KMS-11 (cell line): ENCODE measurements at regions not wholly inside any gene's neighbourhood (a gene's known extent, or its start where the extent isn't known, plus 50 kb on each side); places are given as distances from the start of the nearest gene placed in this dataset.

Experiments used
- H2AFZ ChIP-seq: fragments of 200-600 bp; sonication (generic); 2 replicates; pipeline ENCODE4 v1.6.1; 2016; ENCODE audit warnings: antibody characterized with exemption, mixed run types, low read depth
- H3K27ac ChIP-seq: fragments of 200-600 bp; sonication (generic); 2 replicates; pipeline ENCODE4 v1.6.1; 2016; ENCODE audit warnings: mild to moderate bottlenecking, mixed run types
- H3K27me3 ChIP-seq: fragments of 200-600 bp; sonication (generic); 2 replicates; pipeline ENCODE4 v1.6.1; 2017; ENCODE audit warnings: mild to moderate bottlenecking, low read depth, mixed run types, moderate library complexity; ENCODE audit not compliant: insufficient read depth
- H3K36me3 ChIP-seq: fragments of 200-600 bp; sonication (generic); 2 replicates; pipeline ENCODE4 v1.6.1; 2017; ENCODE audit warnings: mild to moderate bottlenecking, mixed run types; ENCODE audit not compliant: insufficient read depth
- H3K4me1 ChIP-seq: fragments of 200-600 bp; sonication (generic); 2 replicates; pipeline ENCODE4 v1.6.1; 2016; ENCODE audit warnings: mild to moderate bottlenecking, low read depth, mixed run types; ENCODE audit not compliant: poor library complexity, severe bottlenecking
- H3K4me2 ChIP-seq: fragments of 200-600 bp; sonication (generic); 2 replicates; pipeline ENCODE4 v1.7.0; 2016; ENCODE audit warnings: mild to moderate bottlenecking, mixed run types
- H3K4me3 ChIP-seq: fragments of 200-600 bp; sonication (generic); IDR thresholded peaks from 2 replicates; pipeline ENCODE4 v1.6.1; 2017; ENCODE audit warnings: low read depth, low read length, mixed read lengths; ENCODE audit not compliant: insufficient read depth
- H3K79me2 ChIP-seq: fragments of 200-600 bp; sonication (generic); 2 replicates; pipeline ENCODE4 v1.6.1; 2016; ENCODE audit warnings: low read depth, mixed run types; ENCODE audit not compliant: insufficient read depth
- H3K9ac ChIP-seq: fragments of 200-600 bp; sonication (generic); 2 replicates; pipeline ENCODE4 v1.6.1; 2016; ENCODE audit warnings: mild to moderate bottlenecking, mixed run types
- H4K20me1 ChIP-seq: fragments of 200-600 bp; sonication (generic); 2 replicates; pipeline ENCODE4 v1.6.1; 2016; ENCODE audit warnings: mild to moderate bottlenecking, mixed run types; ENCODE audit not compliant: insufficient read depth
- TF ChIP-seq, protein P1 (sequence below): fragments of 200-600 bp; sonication (generic); conservative IDR thresholded peaks from 2 replicates; pipeline ENCODE4 v1.6.1; 2017; ENCODE audit warnings: low read depth, mild to moderate bottlenecking, antibody characterized with exemption, low read length, moderate library complexity, mixed read lengths

DNA sequence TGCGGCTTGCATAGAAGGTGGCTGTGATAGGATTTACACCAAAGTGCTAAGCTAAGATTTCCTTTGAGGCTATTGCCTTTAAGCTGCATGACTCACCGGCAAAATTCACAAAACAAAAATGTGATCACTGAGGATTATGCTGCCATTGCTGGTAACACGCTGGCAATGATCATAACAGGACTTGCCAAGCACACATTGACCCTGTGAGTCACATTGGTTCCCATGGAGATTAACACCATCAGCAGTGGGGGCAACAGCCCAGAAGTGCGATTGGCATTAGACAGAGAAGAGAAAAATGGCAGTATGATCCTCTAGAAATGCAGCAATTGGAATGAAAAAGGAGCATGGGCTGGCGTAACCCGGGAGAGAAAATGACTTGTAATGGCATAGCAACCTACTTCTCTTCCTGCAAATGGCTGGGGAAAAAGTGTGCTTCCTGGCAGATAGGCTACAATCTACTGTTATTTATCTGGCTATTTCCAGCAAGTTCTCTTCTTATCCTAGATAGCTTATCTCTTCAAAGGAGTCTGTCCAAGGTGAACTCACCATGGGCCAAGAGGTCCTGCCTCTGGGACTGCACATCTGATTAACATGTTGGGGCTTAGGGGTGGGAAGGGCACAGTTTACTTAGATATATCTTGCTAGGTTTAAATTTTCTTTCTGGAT lies 314.2 kb upstream of the IGFBP7 start:
- Histone ChIP-seq H3K79me2 (no peaks in the 10 kb centered on the region), H2AFZ (no peak overlapping the region), H3K4me2 (no peak overlapping the region), H3K9ac (no peak overlapping the region), H3K4me1 (no peaks in the 10 kb centered on the region), H3K27ac (no peak overlapping the region), H3K27me3 (no peaks in the 10 kb centered on the region), H3K4me3 (no peak overlapping the region), H4K20me1 (no peaks in the 10 kb centered on the region), H3K36me3 (no peaks in the 10 kb centered on the region)
- TF ChIP-seq, protein P1, sequence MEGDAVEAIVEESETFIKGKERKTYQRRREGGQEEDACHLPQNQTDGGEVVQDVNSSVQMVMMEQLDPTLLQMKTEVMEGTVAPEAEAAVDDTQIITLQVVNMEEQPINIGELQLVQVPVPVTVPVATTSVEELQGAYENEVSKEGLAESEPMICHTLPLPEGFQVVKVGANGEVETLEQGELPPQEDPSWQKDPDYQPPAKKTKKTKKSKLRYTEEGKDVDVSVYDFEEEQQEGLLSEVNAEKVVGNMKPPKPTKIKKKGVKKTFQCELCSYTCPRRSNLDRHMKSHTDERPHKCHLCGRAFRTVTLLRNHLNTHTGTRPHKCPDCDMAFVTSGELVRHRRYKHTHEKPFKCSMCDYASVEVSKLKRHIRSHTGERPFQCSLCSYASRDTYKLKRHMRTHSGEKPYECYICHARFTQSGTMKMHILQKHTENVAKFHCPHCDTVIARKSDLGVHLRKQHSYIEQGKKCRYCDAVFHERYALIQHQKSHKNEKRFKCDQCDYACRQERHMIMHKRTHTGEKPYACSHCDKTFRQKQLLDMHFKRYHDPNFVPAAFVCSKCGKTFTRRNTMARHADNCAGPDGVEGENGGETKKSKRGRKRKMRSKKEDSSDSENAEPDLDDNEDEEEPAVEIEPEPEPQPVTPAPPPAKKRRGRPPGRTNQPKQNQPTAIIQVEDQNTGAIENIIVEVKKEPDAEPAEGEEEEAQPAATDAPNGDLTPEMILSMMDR, result no peak

DNA sequence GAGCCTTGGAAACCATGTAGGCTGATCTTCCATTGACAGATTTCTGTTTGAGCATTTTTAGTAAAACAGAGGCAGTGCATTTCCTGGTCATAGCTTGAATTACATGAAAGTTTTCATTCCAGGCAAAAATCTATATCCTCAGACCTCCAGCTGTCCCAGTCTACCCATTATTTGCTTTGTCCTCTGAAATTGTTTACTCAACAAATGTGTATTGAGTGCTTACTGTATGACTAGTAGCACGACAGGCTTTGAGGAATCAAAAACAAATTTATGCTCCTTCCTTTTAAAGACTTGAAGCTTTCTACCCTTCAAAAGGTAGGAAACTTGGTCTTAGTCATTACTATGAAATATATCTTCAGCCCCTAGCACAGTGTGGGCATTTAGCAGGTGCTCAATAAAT lies 307.9 kb upstream of the IGFBP7 start:
- Histone ChIP-seq H3K9ac (no peak overlapping the region), H3K79me2 (no peaks in the 10 kb centered on the region), H3K36me3 (no peaks in the 10 kb centered on the region), H3K27ac (no peak overlapping the region), H2AFZ (no peak overlapping the region), H4K20me1 (no peaks in the 10 kb centered on the region), H3K4me1 (no peaks in the 10 kb centered on the region), H3K4me2 (no peak overlapping the region), H3K27me3 (no peaks in the 10 kb centered on the region), H3K4me3 (no peak overlapping the region)
- TF ChIP-seq, protein P1, result no peak

DNA sequence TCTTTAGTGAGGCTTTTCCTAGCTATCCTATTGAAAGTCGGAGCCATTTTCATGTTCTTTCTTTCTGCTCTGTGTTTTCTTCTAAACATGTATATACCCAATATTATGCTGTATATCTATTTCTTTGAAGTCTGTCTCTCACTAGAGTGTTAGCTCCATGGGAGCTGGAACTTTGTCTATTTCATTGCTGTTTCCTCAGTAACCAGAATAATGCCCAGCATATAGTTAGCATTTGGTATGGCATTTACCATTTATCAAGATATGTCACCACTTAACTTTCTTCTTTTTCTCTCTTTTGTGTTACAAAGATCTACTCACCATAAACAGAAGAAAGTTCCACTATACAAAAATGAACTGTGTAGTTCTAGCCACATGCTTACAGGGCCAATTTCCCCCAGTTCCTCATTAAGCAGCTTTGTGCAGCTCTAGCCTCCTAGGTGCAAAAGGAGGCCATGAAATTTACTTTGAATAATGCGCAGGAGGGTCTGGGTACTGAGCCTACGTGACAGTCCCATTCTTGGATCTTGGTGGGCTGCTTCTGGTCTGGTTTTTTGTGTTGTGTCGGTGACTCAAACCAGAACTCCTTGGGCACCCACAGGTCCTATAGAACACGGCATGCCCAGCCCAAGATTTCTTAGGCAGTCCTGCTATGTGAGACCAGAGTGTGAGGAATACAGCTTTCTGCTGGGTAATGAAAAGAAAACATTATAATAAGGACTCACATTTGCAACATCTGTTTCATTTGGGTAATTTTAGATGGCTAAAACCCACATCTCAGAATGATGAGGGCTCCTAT lies 302.3 kb upstream of the IGFBP7 start:
- H3K27ac ChIP-seq, result no peak overlapping the region
- no peak overlapping the region for H2AFZ ChIP-seq
- H3K4me2 ChIP-seq, result no peak overlapping the region
- H3K27me3 ChIP-seq, result no peaks in the 10 kb centered on the region
- H3K9ac ChIP-seq, result no peak overlapping the region
- H3K4me3 ChIP-seq, result no peak overlapping the region
- H3K36me3 ChIP-seq, result no peaks in the 10 kb centered on the region
- no peaks in the 10 kb centered on the region for H3K4me1 ChIP-seq
- TF ChIP-seq, protein P1, result no peak
- H3K79me2 ChIP-seq, result no peaks in the 10 kb centered on the region
- H4K20me1 ChIP-seq, result no peaks in the 10 kb centered on the region

DNA sequence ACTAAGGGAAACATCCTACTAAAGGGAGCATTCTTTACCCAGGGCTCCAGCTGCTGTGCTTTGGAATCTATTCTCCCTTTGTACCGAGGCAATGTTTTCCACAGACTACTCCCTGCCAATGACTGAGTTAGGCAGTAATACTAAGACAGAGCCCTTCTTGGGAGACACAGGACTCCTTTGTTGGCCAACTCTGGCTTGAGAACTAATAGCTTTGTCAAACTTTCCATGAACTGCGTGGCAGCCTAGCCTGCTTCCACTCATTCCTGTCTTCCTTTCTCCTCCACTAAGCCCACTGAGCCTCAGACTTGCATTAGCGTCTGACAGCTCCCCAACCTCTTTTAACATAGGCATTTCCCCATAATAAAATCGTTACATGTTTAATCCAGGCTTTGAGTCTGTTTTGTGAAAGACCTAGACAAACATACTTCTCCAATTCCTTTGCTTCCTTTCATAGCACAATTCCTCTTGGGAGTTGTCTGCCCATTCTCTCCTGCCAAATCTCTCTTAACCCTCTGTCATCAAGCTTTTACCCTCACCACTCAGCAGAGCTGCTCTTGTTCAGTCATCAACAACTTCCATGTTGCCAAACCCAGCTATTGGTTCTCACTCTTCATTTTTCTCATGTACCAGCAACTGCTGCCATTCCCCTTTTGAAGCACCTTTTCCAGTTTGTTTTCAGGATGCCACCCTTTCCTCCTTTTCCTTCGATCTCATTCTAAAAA lies 300.3 kb upstream of the IGFBP7 start:
- H2AFZ ChIP-seq, result no peak overlapping the region
- no peaks in the 10 kb centered on the region for H4K20me1 ChIP-seq
- no peaks in the 10 kb centered on the region for H3K36me3 ChIP-seq
- H3K4me2 ChIP-seq, result no peak overlapping the region
- H3K9ac ChIP-seq, result no peak overlapping the region
- TF ChIP-seq, protein P1, result no peak
- H3K27me3 ChIP-seq, result no peaks in the 10 kb centered on the region
- H3K4me3 ChIP-seq, result no peak overlapping the region
- H3K27ac ChIP-seq, result no peak overlapping the region
- H3K79me2 ChIP-seq, result no peaks in the 10 kb centered on the region
- H3K4me1 ChIP-seq, result no peaks in the 10 kb centered on the region
